GM18870 (cell line): ENCODE measurements at regions not wholly inside any gene's neighbourhood (a gene's known extent, or its start where the extent isn't known, plus 50 kb on each side); places are given as distances from the start of the nearest gene placed in this dataset.

Experiments
- ATAC-seq: cut with Tn5 transposase; IDR thresholded peaks from one replicate; pipeline ENCODE4 v1.9.1; 2021; ENCODE audit warnings: moderate library complexity; ENCODE audit not compliant: unreplicated experiment

GRCh38 chr20:39855799-39856198 is 833.2 kb downstream of the MAFB start:
- ATAC-seq = no peak

DNA sequence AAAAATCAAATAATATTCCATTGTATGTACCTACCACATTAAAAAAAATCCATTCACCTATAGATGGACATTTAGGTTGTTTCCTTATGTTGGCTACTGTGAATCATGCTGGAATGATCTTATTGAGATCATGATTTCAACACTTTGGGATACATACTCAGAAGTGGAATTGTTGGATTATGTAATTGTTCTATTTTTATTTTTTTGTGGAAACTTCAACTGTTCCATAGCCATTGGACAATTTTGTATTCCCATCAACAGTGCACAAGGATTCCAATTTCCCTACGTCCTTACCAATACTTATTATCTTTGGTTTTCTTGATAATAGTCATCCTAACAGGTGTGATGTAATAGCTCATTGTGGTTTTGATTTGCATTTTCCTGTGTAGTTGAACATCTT is 834.0 kb downstream of the MAFB start:
- no peak for ATAC-seq

GRCh38 chr20:39853636-39854035 is 835.4 kb downstream of the MAFB start:
- ATAC-seq = peak; percentile 69

DNA sequence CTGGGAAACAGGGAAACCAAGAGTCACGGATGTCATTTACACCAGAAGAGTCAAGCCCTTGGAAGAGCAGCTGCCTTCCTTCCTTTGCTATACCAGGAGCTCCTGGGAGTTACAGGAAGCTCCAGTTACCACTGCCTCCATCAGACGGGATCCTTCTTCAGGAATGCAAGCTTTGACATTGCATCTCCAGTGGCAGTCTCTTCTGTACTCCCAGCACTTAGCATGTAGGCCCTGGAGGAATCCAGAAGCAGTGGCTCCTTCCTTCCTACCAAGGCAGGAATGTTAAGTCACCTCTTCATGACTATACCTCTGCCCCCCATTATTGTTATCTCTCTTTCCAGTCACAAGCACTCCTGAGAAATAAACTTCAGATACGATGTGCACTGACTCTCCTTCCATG is 836.0 kb downstream of the MAFB start:
- no peak for ATAC-seq

GRCh38 chr20:39851459-39851858 is 837.6 kb downstream of the MAFB start:
- no peak for ATAC-seq

DNA sequence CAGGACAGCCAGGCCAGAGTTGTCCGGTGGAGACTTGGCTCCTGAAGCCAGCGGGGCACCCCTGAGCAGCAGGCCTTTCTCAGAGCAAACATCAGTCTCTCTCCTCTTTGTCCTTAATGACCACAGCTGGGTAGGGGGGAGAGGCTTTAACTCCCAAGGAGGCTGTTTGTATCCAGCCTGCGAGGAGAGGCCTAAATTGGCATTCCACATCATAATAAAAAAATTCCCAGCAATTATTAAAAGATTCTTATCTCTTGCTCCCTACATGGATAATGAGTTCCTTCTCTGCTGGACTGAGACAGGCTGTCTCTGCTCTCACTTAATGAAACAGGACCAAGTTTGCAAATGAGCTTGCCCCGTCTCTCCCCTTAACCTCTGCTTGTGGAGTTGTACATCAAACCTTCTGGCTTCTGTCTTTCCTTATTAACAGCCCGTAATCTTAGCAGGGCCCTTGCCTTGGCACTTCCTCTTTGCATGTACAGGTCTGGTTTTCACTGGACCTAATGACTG is 838.2 kb downstream of the MAFB start:
- ATAC-seq = no peak

- no peak for ATAC-seq
Observed at GRCh38 chr20:39850246-39850645, 838.8 kb downstream of the MAFB start.

GRCh38 chr20:39849664-39850063 is 839.4 kb downstream of the MAFB start:
- no peak for ATAC-seq

DNA sequence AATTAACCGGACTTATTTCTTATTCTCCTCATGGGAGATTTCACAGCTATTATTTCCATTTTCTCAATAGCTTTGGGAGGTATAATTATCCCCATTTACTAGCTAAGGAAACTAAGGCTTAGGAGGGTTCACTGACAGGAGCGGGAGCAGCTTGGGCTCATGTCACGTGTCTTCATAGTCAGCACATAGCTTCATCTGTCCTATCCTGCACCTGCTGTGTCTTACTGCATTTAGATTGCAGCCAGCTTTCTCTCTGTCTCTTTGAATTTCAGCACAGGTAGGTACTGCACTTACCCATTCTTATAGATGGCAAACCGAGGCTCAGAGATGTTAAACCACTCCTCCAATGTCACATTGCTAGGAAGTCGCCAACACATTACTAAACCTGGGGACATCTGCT is 839.9 kb downstream of the MAFB start:
- no peak for ATAC-seq

DNA sequence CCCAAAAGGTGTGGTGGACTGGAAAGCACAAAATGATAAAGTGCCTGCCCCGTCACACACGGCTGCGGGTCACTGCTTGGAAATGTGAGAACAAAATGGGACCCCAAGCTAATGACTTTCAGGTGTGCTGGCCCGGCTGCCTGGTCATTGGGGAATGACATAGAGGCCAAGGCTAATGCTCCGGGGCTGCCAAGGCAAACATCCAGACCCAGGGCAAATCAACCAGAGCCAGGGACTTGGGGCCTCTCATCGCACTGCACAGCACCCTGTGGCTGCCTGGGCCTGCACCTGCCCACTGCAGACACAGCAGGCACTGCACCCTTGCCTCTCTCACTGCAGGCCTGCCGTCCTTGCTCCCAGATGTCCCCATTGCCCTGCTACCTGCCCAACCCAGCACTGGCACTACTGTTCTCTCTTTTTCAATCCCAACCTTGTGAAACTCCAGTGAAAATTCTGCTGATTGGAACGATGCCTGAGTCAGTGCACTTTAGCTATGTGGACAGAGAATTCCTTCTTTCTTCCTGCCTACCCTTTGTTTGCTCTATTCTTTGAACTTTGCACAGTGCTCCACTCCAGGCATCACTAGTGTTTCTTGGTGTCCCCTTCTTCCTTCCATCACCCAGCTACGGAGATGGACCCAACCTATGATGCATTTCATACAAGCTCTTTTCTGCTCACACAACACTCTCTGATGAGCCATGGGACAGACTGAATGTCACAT is 849.5 kb downstream of the MAFB start:
- ATAC-seq = no peak

- no peak for ATAC-seq
Observed at GRCh38 chr20:39837561-39837960, 851.5 kb downstream of the MAFB start.

DNA sequence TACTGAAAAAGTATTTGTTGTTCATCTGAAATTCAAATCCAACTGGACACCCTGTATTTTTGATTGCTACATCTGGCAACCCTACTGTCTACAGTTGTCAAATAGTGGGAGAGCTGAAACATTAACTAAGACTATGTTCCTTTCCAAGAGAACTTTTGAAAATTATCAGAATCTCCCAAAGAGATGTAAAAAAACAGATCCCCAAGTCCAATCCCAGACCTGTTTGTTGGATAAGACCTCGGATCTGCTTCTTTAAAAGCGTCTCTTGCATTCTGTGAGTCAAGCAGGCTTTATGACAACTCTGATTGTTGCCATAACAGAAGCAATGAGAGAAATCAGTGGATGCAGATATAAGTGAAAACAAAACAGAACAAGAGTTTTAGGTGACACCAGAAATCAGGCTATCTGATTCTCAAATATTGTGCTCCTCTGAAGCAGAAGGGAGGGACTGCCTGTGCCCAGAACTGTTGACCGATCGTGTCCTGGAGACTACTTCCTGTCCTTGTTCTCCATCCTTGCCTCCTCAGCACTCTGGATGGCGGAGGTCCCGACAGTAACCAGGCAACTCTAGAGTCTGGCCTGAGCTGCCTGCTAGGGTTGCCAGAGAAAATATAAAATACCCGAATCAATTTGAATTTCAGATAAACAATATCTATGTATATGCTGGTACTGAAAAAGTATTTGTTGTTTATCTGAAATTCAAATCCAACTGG is 853.8 kb downstream of the MAFB start:
- no peak for ATAC-seq

- ATAC-seq = no peak
Observed at GRCh38 chr20:39830903-39831302, 858.1 kb downstream of the MAFB start.

GRCh38 chr20:39829661-39830060 is 859.4 kb downstream of the MAFB start:
- peak; percentile 66 for ATAC-seq

DNA sequence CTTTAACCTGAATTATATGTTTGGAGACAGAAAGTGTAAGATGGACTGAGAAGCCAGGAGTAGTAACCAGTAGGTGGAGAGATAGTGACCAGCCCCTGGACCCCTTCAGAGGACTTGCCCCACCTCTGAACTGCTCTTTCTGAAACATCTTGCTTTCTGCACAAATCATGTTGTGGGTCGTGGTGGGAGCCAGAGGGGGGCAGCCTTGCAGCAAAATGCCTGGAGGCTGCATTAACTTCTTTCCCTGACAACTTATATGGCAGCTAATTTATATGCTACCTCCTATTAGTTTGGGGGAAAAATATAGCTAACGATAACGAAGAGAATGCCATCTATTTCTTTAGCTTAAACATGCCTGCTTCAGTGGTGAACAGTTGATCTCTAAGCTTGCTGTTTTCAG is 859.8 kb downstream of the MAFB start:
- ATAC-seq = no peak

DNA sequence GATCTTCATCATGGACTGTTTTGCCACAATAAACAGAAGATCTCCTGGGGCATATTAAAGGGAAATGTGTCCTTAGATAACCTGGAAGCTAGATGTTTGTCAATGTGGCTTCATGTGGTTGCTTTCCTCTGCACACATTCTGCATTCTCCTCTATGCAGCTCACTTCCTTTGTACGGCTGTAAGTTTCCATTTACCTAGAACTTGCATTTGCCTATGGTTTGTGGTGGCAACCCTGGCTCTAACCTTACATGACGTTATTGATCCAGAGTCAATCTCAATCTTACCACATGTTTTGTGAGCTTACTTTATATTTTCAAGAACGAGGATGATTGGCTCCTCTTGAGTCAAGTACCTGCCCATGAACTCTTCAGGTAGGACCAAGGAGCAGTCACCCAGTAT is 863.1 kb downstream of the MAFB start:
- ATAC-seq = peak; percentile 64

DNA sequence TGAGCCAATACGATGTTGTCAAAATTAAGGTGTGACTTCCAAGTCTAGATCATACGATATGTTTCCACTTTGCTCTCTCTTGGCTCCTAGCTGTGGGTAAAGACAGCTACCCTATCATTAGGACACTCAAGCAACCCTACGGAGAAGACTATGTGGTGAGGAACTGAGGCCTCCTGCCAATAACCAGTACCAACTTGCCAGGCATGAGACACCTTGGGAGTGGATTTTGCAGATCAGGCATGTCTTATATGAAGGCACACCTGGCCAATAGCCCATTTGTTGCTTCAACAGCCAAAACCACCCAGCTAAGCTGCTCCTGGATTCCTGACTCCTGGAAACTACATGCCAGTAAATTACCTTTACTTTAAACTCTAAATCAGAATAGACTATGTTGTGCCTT is 863.4 kb downstream of the DHX35 start:
- no peak for ATAC-seq

GRCh38 chr20:39823224-39823623 is 861.1 kb downstream of the DHX35 start:
- no peak for ATAC-seq

GRCh38 chr20:39822667-39823066 is 860.5 kb downstream of the DHX35 start:
- ATAC-seq = no peak

DNA sequence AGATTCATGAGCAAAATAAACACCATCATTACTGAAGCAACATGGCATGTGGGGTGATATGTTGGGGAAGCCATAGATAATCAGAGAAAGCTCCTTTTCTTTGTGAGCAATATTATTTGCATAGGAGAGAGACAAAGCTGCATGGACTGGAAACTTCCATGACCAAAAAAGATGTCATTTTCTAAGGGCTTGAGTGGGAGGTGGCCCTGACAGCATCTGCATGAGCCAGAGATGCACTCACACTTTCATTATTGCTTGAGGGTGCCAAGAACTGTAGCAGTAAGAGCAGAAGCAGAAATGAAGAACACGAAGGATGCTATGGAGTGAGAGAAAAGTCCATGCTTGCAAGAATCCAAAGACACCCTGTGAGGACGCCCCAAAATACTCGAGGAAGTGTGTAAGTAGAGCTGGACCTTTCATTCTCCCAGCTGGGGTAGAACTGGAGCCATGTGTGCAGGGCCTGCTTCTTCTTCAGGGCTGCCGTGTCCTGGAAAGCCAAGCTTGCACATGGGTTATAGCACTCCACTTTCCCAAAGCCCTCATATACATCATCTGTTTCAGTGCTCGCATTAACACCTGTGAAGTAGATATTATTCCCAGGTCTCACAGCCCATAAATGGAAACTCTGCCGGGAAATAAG is 851.2 kb downstream of the DHX35 start:
- no peak for ATAC-seq

GRCh38 chr20:39812116-39812515 is 850.0 kb downstream of the DHX35 start:
- ATAC-seq = no peak

DNA sequence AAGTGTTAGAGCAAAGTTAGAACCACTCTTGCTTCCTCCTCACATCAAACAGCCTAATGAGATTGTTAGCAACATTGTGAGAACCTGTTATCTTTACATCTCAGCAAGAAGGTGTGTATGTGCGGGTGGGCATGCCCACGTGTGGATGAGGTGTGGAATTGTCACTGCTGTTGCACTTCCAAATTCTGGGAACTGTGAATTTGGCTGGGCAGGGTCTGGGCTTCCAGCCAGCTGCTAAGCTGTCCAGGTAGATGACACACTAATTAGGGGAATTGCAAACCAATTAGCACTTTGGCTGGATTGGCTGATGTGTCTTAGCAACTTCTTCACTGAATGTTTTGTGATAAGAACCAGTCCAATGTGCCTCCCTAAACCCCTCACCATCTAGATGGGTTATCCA is 848.2 kb downstream of the DHX35 start:
- ATAC-seq = no peak
